ENCODE measurements at regions not wholly inside any gene's neighbourhood (a gene's known extent, or its start where the extent isn't known, plus 50 kb on each side); places are given as distances from the start of the nearest gene placed in this dataset.
"Not testable (repeated sequence)": the region's sequence is repeated elsewhere in the genome, so short reads cannot be mapped to it uniquely, and the experiment has no call there.

- no peak for DNase-seq (ENCODE audit: low spot score)
Observed at GRCh38 chr17:71485426-71485825, 635.4 kb upstream of the SOX9 start.

GRCh38 chr17:71486261-71486660 lies 634.6 kb upstream of the SOX9 start:
- no peak for DNase-seq (ENCODE audit: low spot score)

- no peak for DNase-seq (ENCODE audit: low spot score)
Observed at GRCh38 chr17:71488851-71489250, 632.0 kb upstream of the SOX9 start.

GRCh38 chr17:71494062-71494855 lies 626.6 kb upstream of the SOX9 start:
- no peak for DNase-seq (ENCODE audit: low spot score)

GRCh38 chr17:71495420-71495819 lies 625.4 kb upstream of the SOX9 start:
- no peak for DNase-seq (ENCODE audit: low spot score)

- no peak for DNase-seq (ENCODE audit: low spot score)
Observed at GRCh38 chr17:71496552-71496951, 624.3 kb upstream of the SOX9 start.

GRCh38 chr17:71500761-71501555 lies 619.9 kb upstream of the SOX9 start:
- DNase-seq (ENCODE audit: low spot score) = no peak

GRCh38 chr17:71501711-71502110 lies 619.1 kb upstream of the SOX9 start:
- no peak for DNase-seq (ENCODE audit: low spot score)

GRCh38 chr17:71502443-71502842 lies 618.4 kb upstream of the SOX9 start:
- no peak for DNase-seq (ENCODE audit: low spot score)

- DNase-seq (ENCODE audit: low spot score) = no peak
Observed at GRCh38 chr17:71503710-71504465, 616.9 kb upstream of the SOX9 start.

- no peak for DNase-seq (ENCODE audit: low spot score)
Observed at GRCh38 chr17:71505200-71505599, 615.6 kb upstream of the SOX9 start.

GRCh38 chr17:71505981-71506380 lies 614.8 kb upstream of the SOX9 start:
- DNase-seq (ENCODE audit: low spot score) = no peak

- DNase-seq (ENCODE audit: low spot score) = no peak
Observed at GRCh38 chr17:71511266-71511995, 609.4 kb upstream of the SOX9 start.

- not testable (repeated sequence) for DNase-seq (ENCODE audit: low spot score)
Observed at GRCh38 chr17:71513725-71514124, 607.1 kb upstream of the SOX9 start.

- no peak for DNase-seq (ENCODE audit: low spot score)
Observed at GRCh38 chr17:71516149-71516548, 604.7 kb upstream of the SOX9 start.

- DNase-seq (ENCODE audit: low spot score) = no peak
Observed at GRCh38 chr17:71519285-71519684, 601.5 kb upstream of the SOX9 start.

- DNase-seq (ENCODE audit: low spot score) = no peak
Observed at GRCh38 chr17:71521724-71522123, 599.1 kb upstream of the SOX9 start.

- no peak for DNase-seq (ENCODE audit: low spot score)
Observed at GRCh38 chr17:71522383-71522782, 598.4 kb upstream of the SOX9 start.

- DNase-seq (ENCODE audit: low spot score) = no peak
Observed at GRCh38 chr17:71527311-71527710, 593.5 kb upstream of the SOX9 start.

GRCh38 chr17:71528210-71528609 lies 592.6 kb upstream of the SOX9 start:
- DNase-seq (ENCODE audit: low spot score) = no peak

- no peak for DNase-seq (ENCODE audit: low spot score)
Observed at GRCh38 chr17:71530248-71530647, 590.6 kb upstream of the SOX9 start.

GRCh38 chr17:71535321-71535720 lies 585.5 kb upstream of the SOX9 start:
- DNase-seq (ENCODE audit: low spot score) = no peak

Data from hematopoietic multipotent progenitor cell treated with erythropoietin and hydrocortisone succinate and interleukin-3 and kit ligand, for 15 days (in vitro differentiated cells).